ENCODE measurements at regions not wholly inside any gene's neighbourhood (a gene's known extent, or its start where the extent isn't known, plus 50 kb on each side); places are given as distances from the start of the nearest gene placed in this dataset.
"Not testable (repeated sequence)": the region's sequence is repeated elsewhere in the genome, so short reads cannot be mapped to it uniquely, and the experiment has no call there.

DNA sequence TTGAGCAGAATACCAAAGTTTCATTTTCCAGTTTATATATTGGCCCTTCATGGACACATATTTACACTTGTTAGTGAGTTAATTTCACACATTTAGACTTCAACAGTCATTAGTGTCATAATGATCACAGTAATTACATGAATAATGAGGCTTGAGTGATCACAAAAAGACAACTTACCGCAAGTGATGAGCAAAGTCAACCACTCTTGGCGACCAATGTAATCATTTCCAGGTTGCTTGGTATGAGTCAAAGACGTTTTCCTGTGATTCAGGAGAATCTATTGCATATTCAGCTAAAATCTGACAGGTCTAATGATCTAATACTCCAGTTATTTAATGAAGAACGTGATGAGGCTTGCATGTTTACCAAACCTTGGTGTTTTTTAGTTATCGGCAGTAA is 407.9 kb upstream of the TENM3 start:
- DNase-seq: no peak

GRCh38 chr4:181838253-181838652 is 404.9 kb upstream of the TENM3 start:
- no peak for DNase-seq

DNA sequence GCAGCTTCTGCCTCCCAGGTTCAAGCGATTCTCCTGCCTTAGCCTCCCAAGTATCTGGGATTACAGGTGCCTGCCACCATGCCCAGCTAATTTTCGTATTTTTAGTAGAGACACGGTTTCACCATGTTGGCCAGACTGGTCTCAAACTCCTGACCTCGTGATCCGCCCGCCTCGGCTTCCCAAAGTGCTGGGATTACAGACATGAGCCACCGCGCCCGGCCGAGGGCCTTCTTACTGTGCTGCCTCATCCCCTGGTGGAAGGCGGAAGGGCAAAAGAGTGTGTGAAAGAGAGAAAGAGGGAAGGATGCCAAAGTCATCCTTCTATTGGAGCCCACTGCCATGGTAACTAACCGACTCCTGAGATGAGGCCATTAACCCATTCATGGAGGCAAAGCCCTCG is 399.4 kb upstream of the TENM3 start:
- DNase-seq: not testable (repeated sequence)

- no peak for DNase-seq
Measured at GRCh38 chr4:181845617-181846016, 397.6 kb upstream of the TENM3 start.

GRCh38 chr4:181846934-181847333 is 396.3 kb upstream of the TENM3 start:
- no peak for DNase-seq

- DNase-seq: no peak
Measured at GRCh38 chr4:181848357-181848756, 394.8 kb upstream of the TENM3 start.

DNA sequence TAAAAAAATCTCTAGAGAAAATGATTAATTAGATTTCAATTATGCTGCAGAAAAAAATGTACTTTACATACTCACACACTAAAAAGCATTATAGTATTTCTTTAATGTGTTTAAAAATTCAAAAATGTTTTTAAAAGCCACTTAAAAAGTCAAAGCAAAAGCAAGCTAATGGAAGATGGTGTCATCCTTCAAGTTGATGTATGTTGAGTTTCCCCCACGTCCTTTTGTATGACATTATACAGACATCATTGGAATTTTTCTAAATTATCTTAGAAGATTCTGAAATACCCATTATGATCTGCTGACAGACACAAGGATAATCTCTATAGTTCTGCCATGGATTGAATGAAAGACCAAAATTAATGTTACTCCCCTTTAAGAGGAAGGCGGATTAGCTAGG is 393.7 kb upstream of the TENM3 start:
- DNase-seq: no peak

DNA sequence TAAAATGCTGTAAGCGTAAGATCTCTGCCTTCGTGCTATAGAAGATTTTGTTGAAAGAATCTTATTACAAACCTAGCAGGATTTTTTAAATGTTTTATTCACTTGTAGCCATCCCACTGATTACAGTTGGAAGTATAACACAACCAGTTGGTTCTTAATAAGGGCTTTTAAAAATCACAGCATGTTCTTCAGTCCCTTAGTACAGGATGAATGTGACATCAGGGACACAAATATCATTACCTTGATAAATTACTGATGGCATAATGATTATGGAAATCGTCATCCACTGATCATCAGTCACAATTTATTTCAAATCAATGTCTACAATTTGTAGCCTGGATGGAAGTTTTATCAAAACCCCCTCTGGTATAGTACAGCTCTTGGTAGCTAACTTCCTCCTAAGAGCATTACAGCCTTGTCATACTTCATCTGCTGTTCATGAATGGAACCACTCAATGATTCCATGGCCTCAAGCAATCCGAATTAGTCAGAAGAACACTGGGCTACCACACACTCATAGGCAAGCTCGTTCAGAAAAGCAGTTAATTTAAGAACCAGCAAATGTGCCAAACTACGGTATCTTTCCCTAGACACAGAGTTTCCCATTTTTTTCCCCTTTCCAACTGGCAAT is 389.2 kb upstream of the TENM3 start:
- DNase-seq: no peak

DNA sequence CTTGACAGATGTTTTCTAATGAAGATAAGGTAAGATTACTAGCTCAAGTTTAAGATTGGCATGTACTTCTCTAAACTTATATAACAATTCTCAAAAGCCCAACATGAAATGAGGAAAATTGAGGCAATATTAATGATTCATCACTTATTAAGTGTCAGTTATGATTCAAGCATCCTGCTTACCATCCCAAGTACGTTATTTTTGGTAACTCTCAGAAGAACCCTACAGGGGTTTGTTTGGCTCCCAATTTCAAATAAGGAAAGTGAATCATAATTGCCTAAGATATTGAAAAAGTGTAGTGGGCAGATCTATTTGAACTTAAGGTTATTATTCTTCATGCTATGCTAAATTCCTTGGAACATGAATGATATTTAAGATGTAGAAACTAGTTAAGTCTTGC is 387.9 kb upstream of the TENM3 start:
- DNase-seq: no peak

DNA sequence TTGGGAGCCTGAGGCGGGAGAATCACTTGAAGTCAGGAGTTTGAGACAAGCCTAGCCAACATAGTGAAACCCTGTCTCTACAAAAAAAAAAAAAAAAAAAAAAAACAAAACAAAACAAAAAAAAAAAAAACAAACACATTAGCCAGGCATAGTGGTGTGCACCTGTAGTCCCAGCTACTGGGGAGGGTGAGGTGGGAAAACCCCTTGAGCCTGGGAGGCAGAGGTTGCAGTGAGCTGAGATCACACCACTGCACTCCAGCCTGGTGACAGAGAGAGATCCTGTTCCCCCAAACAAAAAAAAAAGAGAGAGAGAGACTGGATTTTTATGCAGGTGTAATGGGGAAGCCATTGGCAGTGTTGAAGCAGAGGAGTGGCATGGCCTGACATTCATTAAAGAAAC is 385.7 kb upstream of the TENM3 start:
- not testable (repeated sequence) for DNase-seq

- DNase-seq: no peak
Measured at GRCh38 chr4:181858741-181859140, 384.5 kb upstream of the TENM3 start.

- DNase-seq: no peak
Measured at GRCh38 chr4:181859439-181859838, 383.8 kb upstream of the TENM3 start.

DNA sequence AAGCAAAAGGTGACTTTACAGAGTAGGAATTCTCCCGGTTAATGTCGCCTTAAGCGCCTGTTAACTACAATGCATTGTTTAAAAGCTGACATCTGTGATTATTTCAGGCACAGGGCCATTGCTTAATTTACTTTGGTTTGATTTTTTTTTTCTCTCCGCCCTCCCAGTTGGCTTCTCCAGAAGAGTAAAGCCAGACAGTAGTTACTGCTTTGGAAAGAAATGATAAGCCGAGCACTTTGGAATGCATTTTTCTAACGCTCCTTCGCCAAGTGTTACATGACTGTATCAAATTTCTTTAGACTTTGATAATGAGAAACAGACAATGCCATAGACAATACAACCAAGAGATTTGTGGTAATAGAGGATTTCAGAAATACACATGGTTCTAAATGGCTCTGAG is 383.0 kb upstream of the TENM3 start:
- no peak for DNase-seq

GRCh38 chr4:181860668-181861067 is 382.5 kb upstream of the TENM3 start:
- no peak for DNase-seq

- no peak for DNase-seq
Measured at GRCh38 chr4:181863856-181864255, 379.3 kb upstream of the TENM3 start.

GRCh38 chr4:181870326-181870725 is 372.9 kb upstream of the TENM3 start:
- DNase-seq: no peak

DNA sequence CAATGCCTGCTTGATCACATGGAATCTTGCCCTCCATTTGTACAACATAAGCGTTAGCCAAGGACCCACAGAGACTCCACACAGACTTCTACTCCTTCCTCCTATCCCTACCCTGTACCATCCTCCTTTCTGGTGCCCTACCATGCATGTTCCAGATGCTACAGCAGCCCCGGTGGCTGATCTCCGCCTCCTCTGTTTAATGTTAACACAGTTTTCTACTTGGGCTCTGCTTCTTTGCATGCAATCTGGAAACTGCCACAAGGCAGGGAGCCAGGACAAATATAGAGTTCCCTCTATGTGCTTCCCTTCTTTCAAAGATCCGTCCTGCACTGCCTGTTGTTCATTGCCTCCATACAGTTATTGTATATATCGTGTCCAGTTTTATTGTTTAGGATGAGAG is 368.6 kb upstream of the TENM3 start:
- DNase-seq: no peak

- DNase-seq: no peak
Measured at GRCh38 chr4:181877329-181877848, 365.8 kb upstream of the TENM3 start.

- DNase-seq: no peak
Measured at GRCh38 chr4:181890031-181890430, 353.2 kb upstream of the TENM3 start.

DNA sequence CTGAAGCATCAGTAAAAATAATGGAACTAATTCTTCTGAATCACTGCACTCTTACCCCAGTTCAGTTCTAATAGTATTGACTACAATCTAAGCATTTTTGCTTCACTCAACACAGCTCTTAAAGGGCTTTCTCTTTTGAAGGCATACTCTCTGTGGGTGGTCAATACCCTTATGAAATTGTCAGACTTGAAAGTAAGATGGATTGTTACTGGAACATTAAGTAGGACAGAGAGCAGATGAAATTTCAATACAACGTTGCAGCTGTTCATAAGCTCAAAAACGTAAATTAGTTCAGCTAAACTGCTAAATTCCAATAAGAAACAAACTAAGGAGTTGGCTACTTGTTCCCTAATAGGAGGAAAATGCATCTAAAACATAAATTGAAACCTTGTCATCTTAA is 352.3 kb upstream of the TENM3 start:
- no peak for DNase-seq

GRCh38 chr4:181896614-181897013 is 346.6 kb upstream of the TENM3 start:
- no peak for DNase-seq

DNA sequence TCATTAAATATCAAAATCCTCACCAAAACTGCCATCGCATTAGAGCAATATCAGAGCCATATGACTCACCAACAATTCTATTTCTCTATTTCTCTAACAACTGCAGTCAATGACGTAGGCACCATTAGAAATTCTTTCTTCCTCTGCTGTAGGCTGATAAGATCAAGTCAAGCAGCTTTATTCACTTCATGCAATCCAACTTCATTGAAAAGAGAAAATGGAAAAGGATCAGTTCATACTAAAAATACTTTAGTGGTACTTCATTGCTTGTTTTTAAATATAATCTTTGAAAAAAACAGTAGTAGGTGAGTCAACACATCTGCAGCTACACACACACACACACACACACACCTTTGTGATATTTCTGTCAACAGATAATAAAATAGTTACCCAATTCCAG is 345.3 kb upstream of the TENM3 start:
- DNase-seq: no peak

GRCh38 chr4:181902404-181902803 is 340.8 kb upstream of the TENM3 start:
- not testable (repeated sequence) for DNase-seq

GRCh38 chr4:181905708-181906107 is 337.5 kb upstream of the TENM3 start:
- DNase-seq: no peak

DNA sequence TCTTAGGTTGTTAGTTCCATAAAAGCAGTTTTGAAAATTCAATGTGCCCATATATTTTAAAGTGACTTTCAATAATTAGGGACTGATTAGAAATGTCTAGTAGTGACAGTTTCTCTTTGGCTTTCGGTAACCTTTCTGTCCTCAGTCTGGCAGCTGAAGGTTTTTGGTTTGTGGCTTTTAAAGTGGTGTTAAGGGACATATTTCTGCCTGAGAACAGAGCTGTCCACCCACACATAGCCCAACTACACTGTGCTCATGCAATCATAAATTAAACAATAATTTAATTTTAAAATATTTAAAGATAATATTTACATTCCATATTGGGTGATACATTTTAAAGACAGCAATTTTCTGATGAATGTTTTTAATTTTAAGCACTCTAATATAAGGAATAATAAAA is 335.0 kb upstream of the TENM3 start:
- DNase-seq: no peak

Data from activated effector memory CD4-positive, alpha-beta T cell treated with Interleukin-2 at 50 U/mL for 16 hours (primary cell).